Right cardiac atrium (tissue), 5 donors: ENCODE measurements at regions not wholly inside any gene's neighbourhood (a gene's known extent, or its start where the extent isn't known, plus 50 kb on each side); places are given as distances from the start of the nearest gene placed in this dataset.

Source experiments
- ATAC-seq, 2 donors: fragments of 200-7000 bp; cut with Tn5 transposase; one replicate each; pipeline versions ENCODE4 v1.8.0 to v1.9.1; 2020; ENCODE audit warnings: moderate library complexity in 2 of 2, mild to moderate bottlenecking in 1 of 2
- DNase-seq, 3 donors: peaks; one replicate each; pipeline ENCODE4 v3.0.0-alpha.2; 2020
- H3K27ac ChIP-seq: one replicate; pipeline ENCODE4 v1.5.1; 2013; ENCODE audit warnings: mild to moderate bottlenecking, low read length, control low read depth, moderate library complexity
- H3K27me3 ChIP-seq: one replicate; pipeline ENCODE4 v1.6.1; 2013; ENCODE audit not compliant: control insufficient read depth, insufficient read depth
- H3K4me1 ChIP-seq: one replicate; pipeline ENCODE4 v1.6.1; 2013; ENCODE audit warnings: low read length; ENCODE audit not compliant: control insufficient read depth, insufficient read depth
- H3K4me3 ChIP-seq: one replicate; pipeline ENCODE4 v1.5.1; 2013; ENCODE audit warnings: low read length, control low read depth
- H3K9me3 ChIP-seq: one replicate; pipeline ENCODE4 v1.6.1; 2013; ENCODE audit warnings: low read length; ENCODE audit not compliant: control insufficient read depth
- WGBS: extraction: QIAGEN DNeasy Blood & Tissue Kit; methylation state at CpG from one replicate; pipeline ENCODE4 v1.1.7; 2013; 5-methylcytosine and 5-hydroxymethylcytosine counted together
- intact Hi-C, 4 donors: fragments of 100-400 bp; cut with DNase I; formaldehyde crosslinking; loops; one replicate each; pipeline versions ENCODE4 v1.11.0 to v1.14.0; 2022 to 2023
- donor health status: healthy with polysubstance abuse.
- donor health status: DM: no; HTN: yes; CAD: no.
- donor health status: DM: no; HTN: no; CAD: no.
- donor health status: DM: no; HTN: yes; CAD: no; lungs with severe emphysema.
- donor health status: DM: yes; HTN: yes; CAD: no.

- Histone ChIP-seq H3K4me3 (no peak overlapping the region), H3K27ac (no peak overlapping the region), H3K9me3 (no peaks in the 10 kb centered on the region), H3K27me3 (no peaks in the 10 kb centered on the region), H3K4me1 (no peaks in the 10 kb centered on the region)
- intact Hi-C loops: no loop called here
- DNase-seq (no peak), ATAC-seq (no peak)
- WGBS: 56% methylated on average over 13 of the region's 13 CpGs
Observed at GRCh38 chr17:34527908-34528470, 51.4 kb upstream of the TMEM132E start.

- H3K4me1 ChIP-seq: no peaks in the 10 kb centered on the region
- intact Hi-C loops: no loop called here
- no peak overlapping the region for H3K27ac ChIP-seq
- H3K4me3 ChIP-seq: no peak overlapping the region
- no peaks in the 10 kb centered on the region for H3K27me3 ChIP-seq
- DNase-seq (no peak), ATAC-seq (no peak)
- H3K9me3 ChIP-seq: no peaks in the 10 kb centered on the region
- WGBS: 45% methylated on average over 18 of the region's 18 CpGs
Observed at GRCh38 chr17:34527136-34527907, 52.1 kb upstream of the TMEM132E start.

- no peaks in the 10 kb centered on the region for H3K4me1 ChIP-seq
- 10% methylated on average over 4 of the region's 4 CpGs for WGBS
Observed at GRCh38 chr17:34525651-34526050, 53.7 kb upstream of the TMEM132E start.

GRCh38 chr17:34521955-34522354 is 57.4 kb upstream of the TMEM132E start:
- DNase-seq (no peak), ATAC-seq (no peak)
- H3K27me3 ChIP-seq: no peaks in the 10 kb centered on the region
- no peak overlapping the region for H3K4me3 ChIP-seq
- intact Hi-C loops: no loop called here
- WGBS: 54% methylated on average over 11 of the region's 11 CpGs
- no peak overlapping the region for H3K27ac ChIP-seq
- no peaks in the 10 kb centered on the region for H3K9me3 ChIP-seq
- H3K4me1 ChIP-seq: no peaks in the 10 kb centered on the region

More at GRCh38 chr17:34525651-34526050, 53.7 kb upstream of the TMEM132E start:
- Histone ChIP-seq H3K9me3 (no peaks in the 10 kb centered on the region), H3K4me3 (no peak overlapping the region), H3K27me3 (no peaks in the 10 kb centered on the region), H3K27ac (no peak overlapping the region)
- intact Hi-C loops: no loop called here
- DNase-seq (no peak), ATAC-seq (no peak)

GRCh38 chr17:34519282-34519681 is 60.1 kb upstream of the TMEM132E start:
- no peak overlapping the region for H3K27ac ChIP-seq
- H3K4me3 ChIP-seq: no peak overlapping the region
- no peaks in the 10 kb centered on the region for H3K27me3 ChIP-seq
- 27% methylated on average over 6 of the region's 6 CpGs for WGBS
- DNase-seq: peak in 1 of 3 donors; percentile 18
- no peaks in the 10 kb centered on the region for H3K4me1 ChIP-seq
- intact Hi-C loops: loop anchor here in 1 of 4 donors (5.0 kb wide), 1 partner anchor 97 kb away; no protein-coding TSS in a partner anchor
- no peaks in the 10 kb centered on the region for H3K9me3 ChIP-seq
- peak; percentile 29 to 56 for ATAC-seq

GRCh38 chr17:34517406-34517805 is 62.0 kb upstream of the TMEM132E start:
- Histone ChIP-seq H3K4me1 (no peaks in the 10 kb centered on the region), H3K27me3 (no peaks in the 10 kb centered on the region), H3K9me3 (no peaks in the 10 kb centered on the region), H3K27ac (no peak overlapping the region), H3K4me3 (no peak overlapping the region)
- WGBS: 77% methylated on average over 1 of the region's 1 CpG
- ATAC-seq (no peak), DNase-seq (no peak)
- intact Hi-C loops: loop anchor here in 1 of 4 donors (5.0 kb wide), 1 partner anchor 95 kb away; no protein-coding TSS in a partner anchor

- DNase-seq: no peak
- Histone ChIP-seq H3K9me3 (no peaks in the 10 kb centered on the region), H3K4me1 (no peaks in the 10 kb centered on the region), H3K4me3 (no peak overlapping the region), H3K27ac (no peak overlapping the region), H3K27me3 (no peaks in the 10 kb centered on the region)
- intact Hi-C loops: no loop called here
- 48% methylated on average over 3 of the region's 3 CpGs for WGBS
- no peak for ATAC-seq
Observed at GRCh38 chr17:34511931-34512330, 67.5 kb upstream of the TMEM132E start.

DNA sequence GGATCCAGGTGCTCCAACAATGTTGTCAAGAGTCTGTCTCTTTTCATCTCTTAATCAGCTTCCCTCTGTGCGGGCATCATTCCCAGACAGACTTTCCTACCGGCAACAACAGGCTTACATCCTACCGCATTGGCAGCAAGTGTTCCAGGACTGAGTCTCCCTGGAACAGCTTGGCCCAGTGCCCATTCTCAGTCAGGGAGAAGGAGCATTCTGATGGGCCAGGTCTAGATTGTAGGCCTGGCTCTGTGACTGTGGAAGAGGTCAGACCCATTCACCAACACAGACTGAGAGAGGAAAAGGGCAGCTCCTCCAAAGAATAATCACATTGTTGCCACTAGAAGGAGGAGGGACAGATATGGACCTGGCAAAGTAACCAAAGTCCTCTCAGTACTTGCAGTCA is 68.1 kb upstream of the TMEM132E start:
- ATAC-seq (no peak), DNase-seq (no peak)
- H3K9me3 ChIP-seq: no peaks in the 10 kb centered on the region
- no peaks in the 10 kb centered on the region for H3K27me3 ChIP-seq
- intact Hi-C loops: no loop called here
- no peak overlapping the region for H3K4me3 ChIP-seq
- 52% methylated on average over 3 of the region's 3 CpGs for WGBS
- H3K4me1 ChIP-seq: no peaks in the 10 kb centered on the region
- no peak overlapping the region for H3K27ac ChIP-seq

GRCh38 chr17:34504814-34505484 is 74.4 kb upstream of the TMEM132E start:
- intact Hi-C loops: no loop called here

GRCh38 chr17:34503528-34504195 is 75.7 kb upstream of the TMEM132E start:
- H3K9me3 ChIP-seq: no peaks in the 10 kb centered on the region
- DNase-seq (peak; percentile 51 to 81 (median 80)), ATAC-seq (peak; percentile 85 to 89)
- intact Hi-C loops: no loop called here
- H3K4me1 ChIP-seq: no peaks in the 10 kb centered on the region
- H3K4me3 ChIP-seq: no peak overlapping the region
- no peaks in the 10 kb centered on the region for H3K27me3 ChIP-seq
- H3K27ac ChIP-seq: no peak overlapping the region
- 38% methylated on average over 10 of the region's 10 CpGs for WGBS

More at GRCh38 chr17:34504814-34505484, 74.4 kb upstream of the TMEM132E start:
- Histone ChIP-seq H3K27me3 (no peaks in the 10 kb centered on the region), H3K4me1 (no peaks in the 10 kb centered on the region), H3K27ac (no peak overlapping the region), H3K9me3 (no peaks in the 10 kb centered on the region), H3K4me3 (no peak overlapping the region)
- WGBS: 61% methylated on average over 3 of the region's 3 CpGs
- ATAC-seq: no peak
- no peak for DNase-seq

GRCh38 chr17:34502426-34502825 is 77.0 kb upstream of the TMEM132E start:
- no peaks in the 10 kb centered on the region for H3K4me1 ChIP-seq
- H3K27me3 ChIP-seq: no peaks in the 10 kb centered on the region
- H3K27ac ChIP-seq: no peak overlapping the region
- WGBS: 39% methylated on average over 4 of the region's 4 CpGs
- ATAC-seq (no peak), DNase-seq (no peak)
- intact Hi-C loops: no loop called here
- no peak overlapping the region for H3K4me3 ChIP-seq
- no peaks in the 10 kb centered on the region for H3K9me3 ChIP-seq
